RCC 7860 (cell line): ENCODE measurements at regions not wholly inside any gene's neighbourhood (a gene's known extent, or its start where the extent isn't known, plus 50 kb on each side); places are given as distances from the start of the nearest gene placed in this dataset.

Experiments used
- DNase-seq: peaks from one replicate; pipeline ENCODE4 v3.0.0-alpha.2; 2015; ENCODE audit warnings: low spot score
- FAIRE-seq: peaks from 2 replicates; lab custom pipeline; 2012; peaks lifted over from hg19 to GRCh38; lab: Jason Lieb, UNC

DNA sequence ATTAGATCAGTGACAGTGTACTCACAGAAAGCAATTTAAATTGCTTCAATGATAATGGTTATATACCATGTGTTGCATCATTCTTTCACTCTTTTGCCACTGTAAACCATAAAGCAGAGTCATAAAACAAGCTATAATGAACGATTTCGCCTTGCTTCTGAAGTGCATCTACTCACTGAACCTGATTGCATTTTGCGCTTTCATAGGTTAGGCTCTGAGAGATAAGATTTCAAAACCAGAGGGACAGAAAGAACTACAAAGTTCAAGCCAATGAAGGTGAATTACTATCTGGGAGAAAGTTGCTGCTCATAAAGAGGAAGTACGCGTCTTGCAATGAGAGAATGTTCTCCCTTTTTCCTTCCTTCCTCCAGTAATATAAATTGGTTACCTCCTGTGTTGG lies 412.7 kb downstream of the CETN3 start:
- FAIRE-seq = no peak

GRCh38 chr5:89996335-89996734 lies 413.2 kb downstream of the CETN3 start:
- FAIRE-seq = no peak

More for the DNA sequence above, 412.7 kb downstream of the CETN3 start:
- no peak for DNase-seq

DNA sequence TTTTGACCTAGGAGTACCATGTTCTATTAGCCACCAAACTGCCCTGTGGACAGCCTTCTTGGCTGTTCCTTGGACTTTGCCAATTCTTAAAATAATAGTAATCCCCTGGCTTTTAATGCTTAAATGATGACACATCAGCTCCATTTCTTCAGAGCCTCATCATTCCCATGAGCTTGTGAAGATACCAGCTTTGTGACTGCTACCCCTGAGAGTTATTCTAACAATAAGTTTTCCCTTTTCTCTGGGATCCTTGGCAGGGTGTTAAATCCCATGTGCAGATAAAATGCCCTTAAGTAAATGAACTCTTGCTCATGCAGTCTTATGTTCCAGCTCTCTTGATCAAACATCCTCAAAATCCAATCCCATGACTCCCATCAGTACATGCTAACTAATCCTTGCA lies 415.3 kb downstream of the CETN3 start:
- no peak for FAIRE-seq
- no peak for DNase-seq

More at GRCh38 chr5:89996335-89996734, 413.2 kb downstream of the CETN3 start:
- DNase-seq = no peak

DNA sequence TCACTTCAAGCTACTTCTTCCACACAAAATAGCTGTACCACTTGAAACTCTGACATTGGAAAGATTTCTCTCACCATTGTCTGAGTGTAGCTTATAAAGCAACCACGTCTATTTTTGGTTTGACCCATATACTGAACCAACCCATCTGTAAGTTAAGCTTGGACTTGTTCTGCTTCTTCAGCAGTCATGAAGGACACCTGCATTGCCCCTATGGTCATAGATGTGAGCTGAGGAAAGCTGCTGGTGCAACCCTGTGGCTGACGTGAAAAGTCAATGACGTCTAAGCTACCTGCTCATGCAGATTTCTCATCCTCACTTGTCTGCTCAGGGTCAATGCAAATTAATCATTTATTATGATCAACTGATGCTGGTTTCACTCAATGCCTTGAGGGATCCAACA lies 417.4 kb downstream of the CETN3 start:
- DNase-seq (no peak), FAIRE-seq (no peak)

DNA sequence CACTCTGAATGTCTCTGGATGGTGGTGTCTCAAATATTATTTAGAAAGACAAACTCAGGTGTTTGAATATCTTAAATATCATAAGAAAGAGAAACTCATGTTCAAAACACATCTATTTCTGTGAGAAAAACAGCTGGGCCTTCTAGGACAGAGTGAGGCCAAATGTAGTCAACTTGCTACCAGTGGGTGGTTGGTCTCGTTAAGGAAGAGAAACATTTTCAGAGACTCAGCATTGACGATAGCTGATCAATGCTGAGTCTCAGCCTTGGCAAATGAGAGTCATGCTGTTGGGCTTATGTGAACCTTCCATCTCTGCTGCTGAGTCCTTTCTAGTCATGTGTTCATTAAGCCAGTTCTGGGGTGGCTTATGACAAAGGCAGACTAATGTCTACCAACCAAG lies 418.0 kb downstream of the CETN3 start:
- DNase-seq (no peak), FAIRE-seq (no peak)

DNA sequence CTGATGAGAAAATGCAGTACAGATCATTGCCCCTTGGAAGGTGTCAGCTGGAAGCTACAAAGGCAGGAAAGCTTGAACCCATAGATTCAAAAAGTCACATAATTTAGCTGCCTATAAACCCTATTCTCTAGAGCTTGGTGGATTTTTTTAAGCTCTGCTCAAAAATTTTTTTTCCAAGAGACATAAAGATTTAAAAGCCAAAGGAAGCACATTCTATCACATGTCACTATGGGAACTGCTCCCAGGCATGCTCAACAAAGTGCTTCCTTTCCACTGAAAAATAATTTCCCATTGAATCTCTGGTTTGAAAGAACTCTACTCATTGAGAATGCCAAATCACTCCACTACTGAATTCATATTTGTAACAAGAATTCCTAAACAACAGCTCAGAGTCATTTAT lies 419.8 kb downstream of the CETN3 start:
- no peak for FAIRE-seq
- DNase-seq = no peak

- DNase-seq (no peak), FAIRE-seq (no peak)
Measured at GRCh38 chr5:89988998-89989655, 420.4 kb downstream of the CETN3 start.

GRCh38 chr5:89988129-89988810 lies 421.3 kb downstream of the CETN3 start:
- FAIRE-seq (no peak), DNase-seq (no peak)

- no peak for DNase-seq
- no peak for FAIRE-seq
Measured at GRCh38 chr5:89983216-89983615, 426.3 kb downstream of the CETN3 start.

DNA sequence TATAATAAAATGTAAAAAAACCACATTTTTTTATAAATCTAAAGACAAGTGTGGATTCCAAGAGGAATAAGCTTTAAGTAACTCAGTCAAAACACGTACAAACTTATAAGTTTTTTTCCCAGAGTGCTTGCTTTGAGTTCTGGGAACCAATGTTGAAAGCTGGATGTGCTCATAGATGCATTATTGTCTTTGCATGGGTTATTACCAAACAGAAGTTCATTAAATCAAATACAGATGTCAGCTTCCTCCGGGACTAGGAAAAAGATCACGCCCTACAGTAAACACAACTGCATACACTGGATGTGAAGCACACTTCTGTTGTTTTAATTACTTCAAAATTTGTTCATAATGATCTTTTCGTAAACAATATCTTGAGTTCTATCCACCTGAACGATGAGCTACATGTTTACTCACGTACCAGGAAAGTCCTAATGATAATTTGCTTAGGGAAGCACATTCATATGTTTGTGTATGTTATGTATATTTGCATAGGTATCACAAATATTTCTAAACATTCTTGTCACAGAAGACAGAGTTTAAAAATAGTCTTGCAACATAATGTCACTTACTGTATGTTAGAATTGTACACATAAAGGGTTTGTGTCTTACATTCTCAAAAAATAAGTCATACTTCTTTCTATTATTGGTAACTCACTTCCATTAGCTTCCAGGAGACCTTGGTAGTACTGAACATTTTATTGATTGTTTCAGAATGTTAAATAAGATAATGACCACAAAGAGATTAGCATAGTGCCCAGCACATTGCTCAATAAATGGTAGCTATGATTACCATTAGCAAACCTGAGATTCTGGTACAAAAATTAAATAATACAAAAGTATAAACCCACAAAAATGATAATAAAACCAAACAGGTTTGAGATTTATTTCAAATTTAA lies 427.4 kb downstream of the CETN3 start:
- FAIRE-seq (no peak), DNase-seq (no peak)

- FAIRE-seq (no peak), DNase-seq (no peak)
Measured at GRCh38 chr5:89981021-89981420, 428.5 kb downstream of the CETN3 start.

DNA sequence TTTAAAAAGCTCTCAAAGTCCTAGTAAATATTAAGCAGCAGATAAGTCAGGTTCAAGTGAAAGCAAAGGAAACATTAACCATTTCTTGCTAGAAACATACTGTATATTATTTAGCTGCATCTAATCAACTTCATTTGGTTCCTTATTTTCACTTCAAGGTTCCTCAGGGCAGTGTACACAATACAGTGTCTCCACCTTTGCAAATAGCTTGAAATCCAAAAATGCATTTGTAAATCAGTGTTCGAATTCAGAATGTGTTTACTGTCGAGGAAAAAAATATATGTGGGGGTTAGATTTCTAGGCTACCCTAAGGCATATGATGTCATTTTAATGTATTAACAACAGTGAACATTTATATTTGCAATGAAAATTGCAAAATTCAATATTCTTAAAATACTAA lies 436.0 kb downstream of the CETN3 start:
- no peak for DNase-seq
- FAIRE-seq = no peak

DNA sequence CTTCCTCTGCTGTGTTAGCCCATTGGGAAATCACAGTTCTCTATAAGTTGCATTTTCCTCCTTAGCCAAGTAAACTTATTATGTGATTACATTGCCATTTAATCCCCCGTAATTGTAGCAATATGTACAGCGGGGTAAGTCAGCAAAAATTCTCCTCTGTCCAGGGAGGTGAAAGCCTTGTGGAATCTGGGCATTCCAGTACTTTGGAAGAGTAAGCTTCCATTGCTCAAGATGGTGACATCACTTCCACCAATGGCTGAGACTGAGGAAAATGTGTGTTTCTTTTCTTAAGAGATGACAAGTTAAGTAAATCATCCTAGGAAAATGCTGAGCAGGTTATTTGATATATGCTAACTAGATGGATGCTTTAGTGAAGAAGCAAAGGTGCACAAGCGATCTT lies 436.7 kb downstream of the CETN3 start:
- FAIRE-seq (no peak), DNase-seq (no peak)

GRCh38 chr5:89968958-89969381 lies 440.6 kb downstream of the CETN3 start:
- DNase-seq (no peak), FAIRE-seq (no peak)

GRCh38 chr5:89967771-89968444 lies 441.6 kb downstream of the CETN3 start:
- DNase-seq = no peak

DNA sequence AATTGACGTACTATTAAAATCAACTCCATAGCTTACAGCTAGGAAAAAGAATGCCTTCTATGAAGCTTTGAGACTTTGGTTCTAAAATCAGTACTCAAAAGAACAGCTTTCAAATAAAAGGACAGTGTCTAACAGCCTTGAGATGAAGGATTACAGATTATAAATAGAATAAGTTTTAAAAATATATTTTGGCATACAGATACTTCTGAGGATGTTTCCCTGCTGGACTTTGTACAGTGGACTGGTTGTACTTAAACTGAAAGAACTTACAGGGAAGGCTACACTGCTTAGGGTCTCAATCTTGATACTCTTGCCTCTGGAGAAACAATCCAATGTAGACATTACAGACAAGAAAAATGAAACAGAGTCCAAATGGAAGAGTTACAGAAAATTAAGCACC lies 452.7 kb downstream of the CETN3 start:
- FAIRE-seq = no peak
- DNase-seq = no peak

More at GRCh38 chr5:89967771-89968444, 441.6 kb downstream of the CETN3 start:
- no peak for FAIRE-seq

DNA sequence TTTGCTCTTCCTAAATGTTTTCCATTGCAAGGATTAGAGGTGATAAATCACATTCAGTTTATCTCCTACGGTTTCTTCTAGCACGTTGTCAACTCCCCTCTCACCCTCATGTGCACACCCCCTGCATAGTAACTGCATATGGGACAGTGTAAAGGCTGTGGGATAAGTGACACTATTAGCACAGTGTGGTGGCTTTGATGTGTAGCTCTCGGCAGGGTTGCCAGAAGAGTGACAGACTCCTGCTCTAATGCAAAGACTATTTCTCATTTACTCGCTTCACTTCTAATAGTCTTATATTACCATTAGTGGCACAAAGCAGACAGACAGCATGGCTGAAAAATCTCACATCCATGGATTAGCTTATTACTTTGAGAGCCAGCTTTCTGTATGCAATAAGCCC lies 454.6 kb downstream of the CETN3 start:
- FAIRE-seq (no peak), DNase-seq (no peak)

- FAIRE-seq (no peak), DNase-seq (no peak)
Measured at GRCh38 chr5:89951876-89952275, 457.7 kb downstream of the CETN3 start.

DNA sequence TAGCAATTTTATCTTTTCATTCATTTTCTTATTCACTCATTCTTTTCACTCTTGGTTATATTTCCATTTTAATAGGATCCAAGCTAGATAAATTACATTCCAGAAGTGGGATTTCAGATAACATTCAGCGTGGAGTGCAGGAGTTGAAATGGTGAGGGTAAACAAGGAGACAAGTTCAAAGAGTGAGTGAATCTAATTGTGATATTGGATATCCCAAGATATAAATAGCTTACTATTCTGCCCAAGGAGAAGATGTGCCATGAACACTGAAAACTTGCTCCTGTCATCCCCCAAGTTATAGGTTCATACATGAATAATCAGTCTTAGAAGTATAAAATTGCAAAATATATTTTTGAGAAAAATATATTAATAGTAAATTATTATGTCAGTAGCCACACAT lies 459.3 kb downstream of the CETN3 start:
- FAIRE-seq = no peak
- no peak for DNase-seq

GRCh38 chr5:89948977-89949376 lies 460.6 kb downstream of the CETN3 start:
- DNase-seq (no peak), FAIRE-seq (no peak)

DNA sequence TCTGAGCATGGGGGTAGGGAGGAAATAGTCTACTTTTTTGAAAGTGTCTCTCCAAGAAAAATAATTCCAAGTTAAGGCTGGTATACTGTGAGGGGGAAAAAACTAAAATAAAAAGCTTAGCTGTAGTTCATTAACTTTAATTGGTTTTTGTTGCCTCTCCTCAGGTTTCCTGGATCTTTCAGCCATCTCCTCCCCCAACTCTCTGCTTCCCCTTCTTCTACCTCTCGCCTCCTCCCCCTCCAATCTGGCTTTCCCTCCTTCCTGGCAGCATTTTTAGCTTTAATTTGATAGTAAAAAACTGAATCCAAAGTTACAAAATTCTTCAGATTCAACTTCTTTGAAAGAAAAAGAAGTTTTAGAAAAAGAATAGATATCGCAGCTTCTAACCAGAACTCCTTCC lies 462.6 kb downstream of the CETN3 start:
- DNase-seq (no peak), FAIRE-seq (no peak)
